NCI-H146 (cell line): ENCODE measurements at regions not wholly inside any gene's neighbourhood (a gene's known extent, or its start where the extent isn't known, plus 50 kb on each side); places are given as distances from the start of the nearest gene placed in this dataset.
"Not testable (repeated sequence)": the region's sequence is repeated elsewhere in the genome, so short reads cannot be mapped to it uniquely, and the experiment has no call there.

ENCODE experiments used
- DNase-seq: peaks from one replicate; lab custom pipeline; 2025; lab: John Stamatoyannopoulos, UW

- no peak for DNase-seq
Observed at GRCh38 chr5:108588323-108588722, 159.4 kb upstream of the FER start.

GRCh38 chr5:108587821-108588220, 159.9 kb upstream of the FER start:
- DNase-seq = no peak

GRCh38 chr5:108581026-108581425, 166.7 kb upstream of the FER start:
- no peak for DNase-seq

GRCh38 chr5:108579236-108579635, 168.5 kb upstream of the FER start:
- no peak for DNase-seq

- DNase-seq = no peak
Observed at GRCh38 chr5:108578791-108579190, 168.9 kb upstream of the FER start.

GRCh38 chr5:108567429-108567828, 180.3 kb upstream of the FER start:
- DNase-seq = no peak

- no peak for DNase-seq
Observed at GRCh38 chr5:108564441-108564840, 182.5 kb upstream of the FBXL17 start.

GRCh38 chr5:108562205-108562454, 180.2 kb upstream of the FBXL17 start:
- DNase-seq = no peak

- DNase-seq = no peak
Observed at GRCh38 chr5:108561416-108562204, 179.7 kb upstream of the FBXL17 start.

GRCh38 chr5:108560581-108560980, 178.7 kb upstream of the FBXL17 start:
- no peak for DNase-seq

- DNase-seq = no peak
Observed at GRCh38 chr5:108560166-108560565, 178.3 kb upstream of the FBXL17 start.

GRCh38 chr5:108558840-108559239, 176.9 kb upstream of the FBXL17 start:
- not testable (repeated sequence) for DNase-seq

- DNase-seq = not testable (repeated sequence)
Observed at GRCh38 chr5:108558142-108558541, 176.2 kb upstream of the FBXL17 start.

GRCh38 chr5:108557686-108558085, 175.8 kb upstream of the FBXL17 start:
- no peak for DNase-seq

GRCh38 chr5:108556441-108557145, 174.7 kb upstream of the FBXL17 start:
- no peak for DNase-seq

- no peak for DNase-seq
Observed at GRCh38 chr5:108548684-108549596, 167.0 kb upstream of the FBXL17 start.

GRCh38 chr5:108546939-108547338, 165.0 kb upstream of the FBXL17 start:
- DNase-seq = no peak

- DNase-seq = no peak
Observed at GRCh38 chr5:108545301-108545700, 163.4 kb upstream of the FBXL17 start.

- DNase-seq = no peak
Observed at GRCh38 chr5:108543486-108543885, 161.6 kb upstream of the FBXL17 start.

GRCh38 chr5:108541836-108542235, 159.9 kb upstream of the FBXL17 start:
- no peak for DNase-seq

GRCh38 chr5:108536321-108536720, 154.4 kb upstream of the FBXL17 start:
- no peak for DNase-seq

GRCh38 chr5:108532129-108532445, 150.2 kb upstream of the FBXL17 start:
- DNase-seq = not testable (repeated sequence)
